ENCODE measurements at regions not wholly inside any gene's neighbourhood (a gene's known extent, or its start where the extent isn't known, plus 50 kb on each side); places are given as distances from the start of the nearest gene placed in this dataset.

DNA sequence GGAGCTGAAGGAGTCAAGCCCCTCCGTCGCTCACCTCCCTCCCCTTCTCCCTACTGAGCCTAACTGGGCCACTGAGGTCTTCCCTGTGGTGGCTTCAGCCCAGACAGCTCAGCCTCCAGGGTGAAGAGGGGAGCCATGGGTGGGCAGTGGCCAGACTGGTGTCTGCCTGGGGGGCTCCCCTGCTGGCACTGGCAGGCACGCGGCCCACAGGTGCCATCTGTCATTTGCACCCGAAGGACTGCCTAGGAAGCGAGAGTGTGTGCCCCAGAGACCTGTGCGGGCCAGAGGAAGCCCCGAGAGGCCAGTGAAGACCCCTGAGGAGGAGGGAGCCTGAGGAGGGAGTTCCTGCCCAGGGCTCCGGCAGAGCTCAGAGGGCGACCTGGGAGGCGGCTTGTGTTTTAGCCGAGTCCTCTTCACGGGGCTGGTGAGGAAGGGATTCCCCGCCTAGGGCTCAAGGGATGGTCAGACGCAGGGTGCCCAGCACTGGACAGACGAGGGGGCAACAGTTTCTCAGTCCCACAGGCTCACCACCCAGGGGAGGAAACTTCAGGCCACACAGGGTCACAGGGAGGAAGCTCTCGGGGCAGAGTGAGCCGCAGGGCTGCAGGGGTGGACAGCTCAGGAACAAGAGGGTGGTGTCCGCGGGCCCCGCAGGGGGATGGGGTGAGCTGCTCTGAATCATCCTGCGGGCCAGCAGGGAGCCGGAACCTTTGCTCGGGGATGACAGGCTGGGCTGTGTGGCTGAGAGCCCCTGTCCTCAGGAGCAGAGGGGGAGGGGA is 76.2 kb upstream of the PPP2R2D start:
- DNase-seq = no peak

DNA sequence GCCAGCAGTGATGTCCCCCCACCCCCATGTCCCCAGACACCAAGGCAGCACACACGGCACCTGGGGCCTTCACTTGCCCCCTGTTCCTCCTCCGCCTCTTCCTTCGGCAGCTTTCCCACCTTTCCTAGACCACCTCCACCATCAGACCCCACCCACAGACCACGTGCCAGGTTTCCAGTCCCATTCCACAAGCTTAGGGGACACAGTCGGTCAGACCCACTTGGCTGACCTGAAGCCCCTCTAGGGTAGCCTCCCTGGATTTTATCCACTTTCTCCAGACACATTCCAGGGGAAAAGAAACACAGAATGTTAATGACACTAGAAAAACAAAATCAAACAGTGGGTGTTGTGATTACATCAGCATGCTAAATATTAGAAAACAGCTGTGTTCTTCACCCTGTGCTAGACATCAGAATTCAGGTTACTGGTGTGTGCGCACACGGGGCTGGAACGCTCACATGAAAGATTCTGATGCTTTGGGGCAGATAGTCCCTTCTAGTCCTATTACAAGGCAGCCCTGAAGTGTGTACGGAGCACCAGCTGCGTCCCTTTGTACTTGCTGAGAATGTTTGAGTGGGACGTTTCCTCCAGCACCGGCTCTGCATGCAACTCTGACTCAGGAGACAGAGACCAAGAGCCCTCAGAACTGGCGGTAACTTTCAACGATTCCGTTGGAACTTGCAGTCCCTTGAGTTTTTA is 75.5 kb upstream of the PPP2R2D start:
- DNase-seq = no peak

- DNase-seq = no peak
These were observed 74.7 kb upstream of the PPP2R2D start for GRCh38 chr10:131825960-131826650.

GRCh38 chr10:131829156-131829930 is 71.5 kb upstream of the PPP2R2D start:
- no peak for DNase-seq

DNA sequence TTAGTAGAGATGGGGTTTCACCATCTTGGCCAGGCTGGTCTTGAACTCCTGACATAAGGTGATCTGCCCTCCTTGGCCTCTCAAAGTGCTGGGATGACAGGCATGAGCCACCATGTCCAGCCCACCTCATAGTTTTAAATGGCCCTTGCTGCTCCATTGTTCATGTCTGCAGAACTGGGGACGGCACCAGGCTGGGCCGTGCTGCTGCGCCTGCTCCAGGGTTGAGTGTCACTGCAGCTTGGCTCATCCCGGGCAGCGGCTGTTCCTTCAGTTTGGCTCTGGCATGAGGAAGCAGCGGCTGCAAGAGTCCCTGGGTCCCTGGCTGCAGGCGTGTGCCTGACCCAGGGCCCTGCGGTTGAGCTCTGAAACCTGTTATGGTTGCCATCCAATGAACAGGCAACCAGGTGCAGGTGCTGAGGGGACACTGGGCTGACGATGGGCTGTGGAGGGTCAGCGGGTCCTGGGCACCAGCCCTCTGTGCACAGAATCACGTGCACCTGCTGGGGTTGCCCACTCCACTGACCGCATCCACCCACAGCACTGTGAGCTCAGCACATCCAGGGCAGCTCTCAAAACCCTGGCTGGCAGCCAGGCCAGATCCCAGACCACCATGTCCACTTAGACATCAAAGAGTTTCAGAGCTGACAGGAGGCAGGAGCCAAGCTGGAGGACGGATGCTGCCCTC is 70.2 kb upstream of the PPP2R2D start:
- DNase-seq = no peak

GRCh38 chr10:131831561-131831960 is 69.2 kb upstream of the PPP2R2D start:
- no peak for DNase-seq

- no peak for DNase-seq
These were observed 68.6 kb upstream of the PPP2R2D start for GRCh38 chr10:131832056-131832685.

GRCh38 chr10:131833013-131833412 is 67.8 kb upstream of the PPP2R2D start:
- no peak for DNase-seq

- no peak for DNase-seq
These were observed 67.2 kb upstream of the PPP2R2D start for GRCh38 chr10:131833446-131834080.

GRCh38 chr10:131834152-131834810 is 66.5 kb upstream of the PPP2R2D start:
- DNase-seq = no peak

GRCh38 chr10:131838966-131839742 is 61.7 kb upstream of the PPP2R2D start:
- DNase-seq = no peak

DNA sequence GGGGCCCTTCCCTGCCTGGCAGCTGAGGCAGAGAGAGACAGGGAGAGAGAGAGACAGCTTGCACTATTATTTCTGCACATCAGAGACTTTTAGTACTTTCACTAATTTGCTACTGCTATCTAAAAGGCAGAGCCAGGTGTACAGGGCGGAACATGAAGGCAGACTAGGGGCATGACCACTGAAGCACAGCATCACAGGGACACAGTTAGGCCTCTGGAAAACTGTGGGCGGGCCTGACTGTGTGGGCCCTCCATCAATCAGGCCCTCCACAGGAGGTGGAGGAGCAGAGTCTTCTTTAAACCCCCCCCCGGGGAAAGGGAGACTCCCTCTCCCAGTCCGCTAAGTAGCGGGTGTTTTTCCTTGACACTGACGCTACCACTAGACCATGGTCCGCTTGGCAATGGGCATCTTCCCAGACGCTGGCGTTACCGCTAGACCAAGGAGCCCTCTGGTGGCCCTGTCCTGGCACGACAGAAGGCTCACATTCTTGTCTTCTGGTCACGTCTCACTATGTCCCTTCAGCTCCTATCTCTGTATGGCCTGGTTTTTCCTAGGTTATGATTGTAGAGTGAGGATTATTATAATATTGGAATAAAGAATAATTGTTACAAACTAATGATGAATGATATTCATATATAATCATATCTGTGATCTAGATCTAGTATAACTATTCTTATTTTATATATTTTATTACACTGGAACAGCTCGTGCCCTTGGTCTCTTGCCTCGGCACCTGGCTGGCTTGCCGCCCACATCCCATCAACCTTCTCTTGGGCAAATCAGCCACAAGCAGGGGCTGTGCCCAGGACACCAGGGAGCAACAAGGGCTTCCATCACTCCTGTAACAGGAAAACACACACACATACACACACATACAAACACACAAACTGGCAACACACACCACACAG is 60.7 kb upstream of the PPP2R2D start:
- DNase-seq = peak in 1 of 2 experiments; percentile 1

- DNase-seq = no peak
These were observed 60.1 kb upstream of the PPP2R2D start for GRCh38 chr10:131840788-131841118.

GRCh38 chr10:131841131-131841660 is 59.6 kb upstream of the PPP2R2D start:
- DNase-seq = no peak

DNA sequence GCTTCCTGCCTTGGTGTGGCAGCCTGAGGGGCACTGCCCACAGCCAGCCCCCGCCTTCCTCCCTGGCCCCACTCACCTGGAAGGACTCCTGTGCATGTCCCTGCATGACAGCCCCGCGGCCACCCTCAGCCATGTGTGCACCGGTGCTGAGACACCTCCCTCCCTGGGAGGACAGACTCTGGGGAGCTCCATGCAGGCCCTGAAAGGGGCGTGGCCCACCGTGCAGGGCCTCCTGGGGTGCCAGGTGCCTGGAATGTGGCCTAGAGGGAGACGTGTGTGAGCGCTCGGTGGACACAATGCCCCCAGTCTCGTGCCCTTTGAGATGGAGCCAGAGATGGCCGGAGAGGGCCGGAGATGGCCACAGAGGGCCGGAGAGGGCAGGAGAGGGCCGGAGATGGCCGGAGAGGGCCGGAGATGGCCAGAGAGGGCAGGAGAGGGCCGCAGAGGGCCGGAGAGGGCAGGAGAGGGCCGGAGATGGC is 59.1 kb upstream of the PPP2R2D start:
- no peak for DNase-seq

- no peak for DNase-seq
These were observed 58.3 kb upstream of the PPP2R2D start for GRCh38 chr10:131842351-131843088.

GRCh38 chr10:131843089-131843595 is 57.7 kb upstream of the PPP2R2D start:
- no peak for DNase-seq

GRCh38 chr10:131843881-131844284 is 56.9 kb upstream of the PPP2R2D start:
- no peak for DNase-seq
